ENCODE measurements at regions not wholly inside any gene's neighbourhood (a gene's known extent, or its start where the extent isn't known, plus 50 kb on each side); places are given as distances from the start of the nearest gene placed in this dataset.

- TF ChIP-seq CTCF (IDR thresholded peaks at IDR 0.05; ENCODE audit: low read depth, low read length) = no peak
- no peak for TF ChIP-seq EZH2phosphoT487 (IDR thresholded peaks at IDR 0.05; ENCODE audit: low read depth)
Observed at GRCh38 chr15:38667890-38668850, 103.6 kb upstream of the RASGRP1 start.

Measured in OCI-LY3 (cell line).